COLO668 (cell line): ENCODE measurements at regions not wholly inside any gene's neighbourhood (a gene's known extent, or its start where the extent isn't known, plus 50 kb on each side); places are given as distances from the start of the nearest gene placed in this dataset.
"Not testable (repeated sequence)": the region's sequence is repeated elsewhere in the genome, so short reads cannot be mapped to it uniquely, and the experiment has no call there.

Experiments used
- DNase-seq: peaks from one replicate; lab custom pipeline; 2025; ENCODE audit not compliant: unreplicated experiment; lab: John Stamatoyannopoulos, UW

GRCh38 chr14:105924951-105925591, 398.7 kb downstream of the TMEM121 start:
- DNase-seq: no peak

- no peak for DNase-seq
Measured at GRCh38 chr14:105925615-105926372, 399.4 kb downstream of the TMEM121 start.

GRCh38 chr14:105926373-105927095, 400.2 kb downstream of the TMEM121 start:
- DNase-seq: no peak

- no peak for DNase-seq
Measured at GRCh38 chr14:105927096-105928060, 401.0 kb downstream of the TMEM121 start.

- DNase-seq: not testable (repeated sequence)
Measured at GRCh38 chr14:105928171-105929111, 402.1 kb downstream of the TMEM121 start.

GRCh38 chr14:105929327-105930081, 403.1 kb downstream of the TMEM121 start:
- no peak for DNase-seq

GRCh38 chr14:105930572-105930971, 404.2 kb downstream of the TMEM121 start:
- DNase-seq: no peak

- peak; percentile 15 for DNase-seq
Measured at GRCh38 chr14:105931808-105932483, 405.6 kb downstream of the TMEM121 start.

GRCh38 chr14:105933238-105933637, 406.9 kb downstream of the TMEM121 start:
- no peak for DNase-seq

- DNase-seq: no peak
Measured at GRCh38 chr14:105935384-105935783, 409.0 kb downstream of the TMEM121 start.

GRCh38 chr14:105937253-105938054, 411.1 kb downstream of the TMEM121 start:
- peak; percentile 16 for DNase-seq

GRCh38 chr14:105938055-105938863, 411.9 kb downstream of the TMEM121 start:
- no peak for DNase-seq

- no peak for DNase-seq
Measured at GRCh38 chr14:105938959-105939358, 412.6 kb downstream of the TMEM121 start.

- no peak for DNase-seq
Measured at GRCh38 chr14:105939810-105940508, 413.6 kb downstream of the TMEM121 start.

GRCh38 chr14:105940534-105941225, 414.3 kb downstream of the TMEM121 start:
- DNase-seq: no peak
